ENCODE measurements at regions not wholly inside any gene's neighbourhood (a gene's known extent, or its start where the extent isn't known, plus 50 kb on each side); places are given as distances from the start of the nearest gene placed in this dataset.

- H3K27me3 ChIP-seq (ENCODE audit: insufficient read depth, insufficient read length) = no peaks in the 10 kb centered on the region
- H3K4me3 ChIP-seq (ENCODE audit: insufficient read length, low read depth) = no peak overlapping the region
- H3K9me3 ChIP-seq (ENCODE audit: insufficient read depth, low read length) = no peaks in the 10 kb centered on the region
- TF ChIP-seq SUZ12 (IDR thresholded peaks at IDR 0.05; ENCODE audit: extremely low read depth, insufficient read depth, insufficient read length) = no peak
- no peak for TF ChIP-seq ZNF274 (IDR thresholded peaks at IDR 0.05; ENCODE audit: low read depth, low read length)
- TF ChIP-seq YY1 (IDR thresholded peaks at IDR 0.05; ENCODE audit: insufficient read depth, insufficient read length) = no peak
- no peak for DNase-seq (ENCODE audit: low read depth, low spot score)
- H3K36me3 ChIP-seq (ENCODE audit: insufficient read depth, insufficient read length, low read length) = no peaks in the 10 kb centered on the region
- H3K9ac ChIP-seq (ENCODE audit: insufficient read length, low read depth) = no peak overlapping the region
- no peaks in the 10 kb centered on the region for H3K4me1 ChIP-seq (ENCODE audit: insufficient read depth, insufficient read length)
Measured at GRCh38 chr13:31625115-31625514, 114.2 kb upstream of the RXFP2 start.

GRCh38 chr13:31627097-31627845, 112.1 kb upstream of the RXFP2 start:
- H3K9ac ChIP-seq (ENCODE audit: insufficient read length, low read depth) = no peak overlapping the region
- DNase-seq (ENCODE audit: low read depth, low spot score) = no peak
- TF ChIP-seq SUZ12 (IDR thresholded peaks at IDR 0.05; ENCODE audit: extremely low read depth, insufficient read depth, insufficient read length) (no peak), ZNF274 (IDR thresholded peaks at IDR 0.05; ENCODE audit: low read depth, low read length) (no peak), YY1 (IDR thresholded peaks at IDR 0.05; ENCODE audit: insufficient read depth, insufficient read length) (no peak)
- H3K27me3 ChIP-seq (ENCODE audit: insufficient read depth, insufficient read length) = no peaks in the 10 kb centered on the region
- no peaks in the 10 kb centered on the region for H3K4me1 ChIP-seq (ENCODE audit: insufficient read depth, insufficient read length)
- H3K36me3 ChIP-seq (ENCODE audit: insufficient read depth, insufficient read length, low read length) = no peaks in the 10 kb centered on the region
- no peaks in the 10 kb centered on the region for H3K9me3 ChIP-seq (ENCODE audit: insufficient read depth, low read length)
- H3K4me3 ChIP-seq (ENCODE audit: insufficient read length, low read depth) = no peak overlapping the region

- Histone ChIP-seq H3K4me3 (ENCODE audit: insufficient read length, low read depth) (no peak overlapping the region), H3K4me1 (ENCODE audit: insufficient read depth, insufficient read length) (no peaks in the 10 kb centered on the region), H3K9me3 (ENCODE audit: insufficient read depth, low read length) (no peaks in the 10 kb centered on the region), H3K27me3 (ENCODE audit: insufficient read depth, insufficient read length) (no peaks in the 10 kb centered on the region), H3K36me3 (ENCODE audit: insufficient read depth, insufficient read length, low read length) (no peaks in the 10 kb centered on the region), H3K9ac (ENCODE audit: insufficient read length, low read depth) (no peak overlapping the region)
- TF ChIP-seq ZNF274 (IDR thresholded peaks at IDR 0.05; ENCODE audit: low read depth, low read length) (no peak), SUZ12 (IDR thresholded peaks at IDR 0.05; ENCODE audit: extremely low read depth, insufficient read depth, insufficient read length) (no peak), YY1 (IDR thresholded peaks at IDR 0.05; ENCODE audit: insufficient read depth, insufficient read length) (no peak)
- no peak for DNase-seq (ENCODE audit: low read depth, low spot score)
Measured at GRCh38 chr13:31629085-31629780, 110.1 kb upstream of the RXFP2 start.

GRCh38 chr13:31631071-31631470, 108.3 kb upstream of the RXFP2 start:
- TF ChIP-seq YY1 (IDR thresholded peaks at IDR 0.05; ENCODE audit: insufficient read depth, insufficient read length) (no peak), SUZ12 (IDR thresholded peaks at IDR 0.05; ENCODE audit: extremely low read depth, insufficient read depth, insufficient read length) (no peak), ZNF274 (IDR thresholded peaks at IDR 0.05; ENCODE audit: low read depth, low read length) (no peak)
- no peaks in the 10 kb centered on the region for H3K4me1 ChIP-seq (ENCODE audit: insufficient read depth, insufficient read length)
- no peak overlapping the region for H3K4me3 ChIP-seq (ENCODE audit: insufficient read length, low read depth)
- H3K9me3 ChIP-seq (ENCODE audit: insufficient read depth, low read length) = no peaks in the 10 kb centered on the region
- no peaks in the 10 kb centered on the region for H3K27me3 ChIP-seq (ENCODE audit: insufficient read depth, insufficient read length)
- H3K36me3 ChIP-seq (ENCODE audit: insufficient read depth, insufficient read length, low read length) = no peaks in the 10 kb centered on the region
- H3K9ac ChIP-seq (ENCODE audit: insufficient read length, low read depth) = no peak overlapping the region
- no peak for DNase-seq (ENCODE audit: low read depth, low spot score)

GRCh38 chr13:31631746-31632145, 107.6 kb upstream of the RXFP2 start:
- Histone ChIP-seq H3K4me3 (ENCODE audit: insufficient read length, low read depth) (no peak overlapping the region), H3K27me3 (ENCODE audit: insufficient read depth, insufficient read length) (no peaks in the 10 kb centered on the region), H3K9me3 (ENCODE audit: insufficient read depth, low read length) (no peaks in the 10 kb centered on the region), H3K4me1 (ENCODE audit: insufficient read depth, insufficient read length) (no peaks in the 10 kb centered on the region), H3K9ac (ENCODE audit: insufficient read length, low read depth) (no peak overlapping the region), H3K36me3 (ENCODE audit: insufficient read depth, insufficient read length, low read length) (no peaks in the 10 kb centered on the region)
- no peak for TF ChIP-seq ZNF274 (IDR thresholded peaks at IDR 0.05; ENCODE audit: low read depth, low read length)
- TF ChIP-seq YY1 (IDR thresholded peaks at IDR 0.05; ENCODE audit: insufficient read depth, insufficient read length) = no peak
- no peak for TF ChIP-seq SUZ12 (IDR thresholded peaks at IDR 0.05; ENCODE audit: extremely low read depth, insufficient read depth, insufficient read length)
- DNase-seq (ENCODE audit: low read depth, low spot score) = no peak

GRCh38 chr13:31638577-31638976, 100.7 kb upstream of the RXFP2 start:
- no peaks in the 10 kb centered on the region for H3K27me3 ChIP-seq (ENCODE audit: insufficient read depth, insufficient read length)
- DNase-seq (ENCODE audit: low read depth, low spot score) = no peak
- H3K36me3 ChIP-seq (ENCODE audit: insufficient read depth, insufficient read length, low read length) = no peaks in the 10 kb centered on the region
- peaks cover 25% of the 10 kb centered on the region; the same call in 1 of the 2 replicates for H3K9me3 ChIP-seq (ENCODE audit: insufficient read depth, low read length)
- H3K9ac ChIP-seq (ENCODE audit: insufficient read length, low read depth) = no peak overlapping the region
- TF ChIP-seq YY1 (IDR thresholded peaks at IDR 0.05; ENCODE audit: insufficient read depth, insufficient read length) (no peak), ZNF274 (IDR thresholded peaks at IDR 0.05; ENCODE audit: low read depth, low read length) (no peak), SUZ12 (IDR thresholded peaks at IDR 0.05; ENCODE audit: extremely low read depth, insufficient read depth, insufficient read length) (no peak)
- no peaks in the 10 kb centered on the region for H3K4me1 ChIP-seq (ENCODE audit: insufficient read depth, insufficient read length)
- H3K4me3 ChIP-seq (ENCODE audit: insufficient read length, low read depth) = no peak overlapping the region

- peaks cover 29% of the 10 kb centered on the region for H3K9me3 ChIP-seq (ENCODE audit: insufficient read depth, low read length)
- TF ChIP-seq SUZ12 (IDR thresholded peaks at IDR 0.05; ENCODE audit: extremely low read depth, insufficient read depth, insufficient read length) (no peak), ZNF274 (IDR thresholded peaks at IDR 0.05; ENCODE audit: low read depth, low read length) (no peak), YY1 (IDR thresholded peaks at IDR 0.05; ENCODE audit: insufficient read depth, insufficient read length) (no peak)
- no peaks in the 10 kb centered on the region for H3K36me3 ChIP-seq (ENCODE audit: insufficient read depth, insufficient read length, low read length)
- no peak overlapping the region for H3K4me3 ChIP-seq (ENCODE audit: insufficient read length, low read depth)
- H3K9ac ChIP-seq (ENCODE audit: insufficient read length, low read depth) = no peak overlapping the region
- H3K27me3 ChIP-seq (ENCODE audit: insufficient read depth, insufficient read length) = no peaks in the 10 kb centered on the region
- no peak for DNase-seq (ENCODE audit: low read depth, low spot score)
- no peaks in the 10 kb centered on the region for H3K4me1 ChIP-seq (ENCODE audit: insufficient read depth, insufficient read length)
Measured at GRCh38 chr13:31639443-31640163, 99.7 kb upstream of the RXFP2 start.
